T1000 (cell line): ENCODE measurements at regions not wholly inside any gene's neighbourhood (a gene's known extent, or its start where the extent isn't known, plus 50 kb on each side); places are given as distances from the start of the nearest gene placed in this dataset.

Source experiments
- DNase-seq: peaks from one replicate; lab custom pipeline; 2025; ENCODE audit warnings: mixed read lengths; lab: John Stamatoyannopoulos, UW

DNA sequence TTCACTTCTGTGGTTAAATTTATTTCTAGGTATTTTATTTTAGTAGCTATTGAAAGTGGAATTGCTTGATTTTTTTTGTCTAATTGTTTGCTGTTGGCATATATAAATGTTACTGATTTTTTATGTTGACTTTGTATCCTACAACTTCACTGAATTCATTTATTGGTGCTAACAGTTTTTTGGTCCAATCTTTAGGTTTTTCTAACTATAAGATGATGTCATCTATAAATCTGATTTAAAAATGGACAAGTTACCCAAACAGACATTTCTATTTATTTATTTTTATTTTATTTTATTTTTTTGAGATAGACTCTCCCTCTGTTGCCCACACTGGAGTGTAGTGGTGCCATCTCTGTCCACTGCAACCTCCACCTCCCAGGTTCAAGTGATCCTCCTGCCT, 162.3 kb downstream of the COX7C start:
- DNase-seq, result no peak

DNA sequence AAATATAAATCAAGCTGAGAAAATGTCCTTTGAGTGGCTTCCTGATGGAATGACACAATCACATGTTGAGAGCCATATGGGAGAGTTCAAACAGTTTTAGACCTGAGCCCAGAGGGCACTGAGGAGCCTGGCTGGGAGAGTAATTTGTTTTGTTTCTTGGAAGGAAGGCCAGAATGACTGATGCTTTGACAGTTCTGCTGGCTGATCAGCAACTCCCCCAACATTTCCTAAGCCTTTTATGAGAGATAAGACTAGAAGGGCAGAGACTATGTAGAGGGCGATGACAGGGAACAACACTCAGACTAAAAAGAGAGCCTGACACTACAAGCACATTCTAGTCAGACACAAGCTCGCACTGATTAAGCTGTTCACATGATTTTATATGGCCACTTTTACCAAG, 169.2 kb downstream of the COX7C start:
- no peak for DNase-seq

DNA sequence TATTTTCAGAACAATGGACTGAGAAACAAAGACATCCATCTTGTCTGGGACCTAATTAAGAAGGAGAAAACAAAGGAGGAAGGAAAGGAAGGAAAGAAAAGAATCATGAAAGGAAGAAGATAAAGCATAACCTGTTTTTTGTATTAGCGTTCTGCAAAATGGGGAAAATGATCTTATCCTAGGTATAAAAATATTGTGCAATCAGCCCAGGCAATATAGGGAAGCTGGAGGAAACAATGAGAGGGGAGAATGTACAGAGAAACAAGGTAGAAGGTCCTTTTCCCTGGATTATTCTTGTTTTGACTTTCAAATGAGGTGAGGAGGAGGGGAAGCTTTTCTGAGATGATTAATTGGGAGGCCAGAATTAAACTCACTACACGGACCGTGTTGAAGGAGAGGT, 177.9 kb downstream of the COX7C start:
- no peak for DNase-seq

DNA sequence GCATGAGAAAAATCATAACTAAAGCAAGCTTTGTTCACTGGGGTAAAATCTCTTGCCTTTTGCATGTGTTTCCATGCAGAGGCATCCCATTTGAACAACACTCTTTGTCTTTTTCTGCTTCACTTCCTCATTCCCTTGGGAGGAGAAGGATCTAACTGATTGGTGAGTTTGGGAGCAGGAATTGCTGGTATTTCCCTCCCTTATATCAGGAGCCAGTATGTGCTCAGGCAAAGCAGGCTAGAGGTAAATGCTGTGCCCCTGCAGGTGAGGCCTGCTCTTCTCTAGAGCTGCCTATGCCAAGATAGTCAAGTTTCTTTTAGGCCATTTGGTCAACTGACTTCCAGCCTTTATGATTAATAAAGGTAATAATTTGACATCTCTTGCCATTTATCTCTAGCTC, 179.9 kb downstream of the COX7C start:
- DNase-seq, result no peak

DNA sequence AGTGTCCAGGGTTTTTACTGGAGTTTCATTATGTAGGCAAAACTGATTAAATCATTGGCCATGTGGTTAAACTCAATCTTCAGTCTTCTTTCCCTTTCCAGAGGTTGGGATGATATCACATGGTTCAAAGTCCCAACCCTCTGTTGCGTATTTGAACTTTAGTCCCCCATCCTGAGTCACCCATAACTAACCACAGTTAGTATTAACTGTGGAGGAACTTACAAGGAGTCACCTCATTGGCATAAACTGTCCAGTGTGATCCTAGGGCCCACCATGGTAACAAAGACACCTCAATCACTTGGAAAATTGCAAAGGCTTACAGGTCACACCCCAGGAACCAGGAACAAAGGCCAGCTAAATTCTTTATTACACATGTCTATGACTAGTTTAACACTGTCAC, 188.5 kb downstream of the COX7C start:
- DNase-seq, result no peak

DNA sequence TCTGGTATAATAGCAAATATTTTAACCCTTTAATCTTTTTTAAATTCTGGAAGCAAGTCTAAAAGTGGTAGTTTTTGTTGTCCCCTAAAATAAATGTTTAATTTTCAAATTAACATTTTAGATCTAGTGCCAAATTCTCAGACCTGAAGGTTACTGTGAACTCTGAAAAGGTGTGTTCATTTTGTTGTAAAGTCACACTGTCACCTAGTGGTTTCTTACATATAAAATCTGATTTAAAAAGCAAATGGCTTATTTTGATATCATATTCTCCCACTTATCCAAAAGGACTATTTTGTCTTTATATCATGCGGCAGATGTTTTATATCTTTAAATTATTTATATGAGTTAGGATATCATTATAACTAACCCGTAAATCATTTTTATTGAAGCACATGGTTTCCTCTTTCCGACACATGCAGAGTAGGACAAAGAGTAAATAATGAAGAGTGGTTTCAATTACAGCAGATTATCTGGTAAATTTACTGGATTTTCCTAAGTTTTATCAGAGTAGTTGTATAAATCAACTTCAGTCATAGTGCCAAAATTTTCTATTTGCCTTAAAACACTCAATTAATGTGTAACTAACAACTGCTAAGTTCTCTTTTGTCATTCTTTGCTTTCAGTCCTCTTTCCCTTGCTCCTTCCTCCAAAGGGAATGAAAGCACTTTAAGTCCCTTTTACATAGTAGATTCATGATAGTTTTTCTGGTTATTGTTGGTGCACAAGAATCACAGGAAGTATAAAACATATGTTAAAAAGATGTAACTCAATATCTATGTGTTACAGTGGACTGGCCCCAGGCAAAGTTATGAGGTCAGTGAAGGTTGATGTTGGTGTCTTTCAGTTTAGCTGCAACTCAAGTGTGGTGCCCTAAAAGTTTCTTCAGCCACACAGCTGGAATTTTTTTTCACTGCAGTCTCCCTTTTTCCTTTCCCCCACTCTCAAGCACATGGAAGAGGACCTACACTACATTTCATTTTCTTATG, 189.6 kb downstream of the COX7C start:
- no peak for DNase-seq

DNA sequence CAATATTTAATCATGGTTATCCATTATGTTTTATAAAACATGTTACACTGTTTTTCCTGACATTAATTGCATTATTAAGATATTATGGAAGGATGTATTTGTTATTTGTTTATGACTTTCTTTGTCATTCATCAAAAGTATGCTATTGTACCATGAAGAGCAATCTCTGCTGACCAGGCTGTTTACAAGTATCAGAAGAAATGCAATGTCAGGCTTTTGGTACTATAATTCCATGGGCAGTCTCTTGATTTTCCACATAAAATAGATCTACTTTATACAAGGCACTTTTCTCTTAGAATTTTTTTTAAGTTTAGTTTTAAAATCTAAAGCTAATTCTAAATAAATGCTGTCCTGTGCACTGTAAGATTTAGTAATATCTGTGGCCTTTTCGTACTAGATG, 196.6 kb downstream of the COX7C start:
- no peak for DNase-seq

DNA sequence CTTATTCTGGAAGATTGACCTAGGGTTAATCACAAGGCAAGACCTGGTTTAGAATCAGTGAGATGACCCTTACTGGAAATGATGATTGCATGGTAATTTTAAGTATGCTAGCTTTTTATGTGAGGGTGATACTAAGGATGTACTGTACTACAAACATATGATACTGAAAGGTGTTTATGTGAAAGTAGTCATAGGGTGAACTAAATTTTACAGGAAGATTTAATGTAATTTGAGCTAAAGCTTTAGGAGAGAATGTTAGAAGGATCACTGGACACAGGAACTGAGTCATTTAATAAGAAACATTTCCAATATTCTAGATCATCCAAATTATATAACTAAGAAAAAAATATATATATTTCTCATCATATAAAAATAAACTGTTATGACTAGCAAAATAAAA, 197.2 kb downstream of the COX7C start:
- DNase-seq, result no peak

DNA sequence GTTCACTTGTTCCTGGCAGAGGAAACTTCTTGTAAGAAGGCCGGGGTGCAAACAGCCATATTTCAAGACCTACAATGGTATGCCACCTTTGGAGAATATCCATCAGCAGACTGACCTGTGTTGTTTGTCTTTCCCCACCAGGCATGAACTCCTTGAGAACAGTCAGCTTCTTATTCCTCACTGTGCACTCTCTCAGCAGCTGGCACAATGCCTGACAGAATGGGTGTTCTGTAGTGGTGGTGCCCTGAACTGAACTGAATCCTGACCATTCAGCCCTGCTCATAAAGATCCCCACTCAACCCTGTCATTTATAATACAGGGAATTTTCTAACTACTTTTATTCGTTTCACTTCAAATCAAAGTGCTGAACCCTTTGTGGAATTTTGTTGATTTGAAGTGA, 206.9 kb downstream of the COX7C start:
- DNase-seq, result no peak

DNA sequence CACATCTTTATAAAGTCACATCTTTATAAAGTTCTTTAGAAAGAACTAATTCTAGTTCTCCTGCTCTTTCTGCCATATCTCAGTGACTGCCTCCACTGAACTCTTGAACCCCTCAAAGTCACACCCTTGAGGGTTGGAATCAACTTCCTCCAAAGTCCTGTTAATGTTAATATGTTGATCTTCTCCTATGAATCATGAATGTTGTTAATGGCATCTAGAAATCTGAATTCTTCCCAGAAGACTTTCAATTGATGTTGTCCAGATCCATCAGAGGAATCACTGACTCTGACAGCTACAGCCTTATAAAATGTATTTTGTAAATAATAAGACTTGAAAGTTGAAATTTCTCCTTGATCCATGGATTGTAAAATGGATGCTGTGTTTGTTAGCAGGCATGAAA, 213.4 kb downstream of the COX7C start:
- no peak for DNase-seq

DNA sequence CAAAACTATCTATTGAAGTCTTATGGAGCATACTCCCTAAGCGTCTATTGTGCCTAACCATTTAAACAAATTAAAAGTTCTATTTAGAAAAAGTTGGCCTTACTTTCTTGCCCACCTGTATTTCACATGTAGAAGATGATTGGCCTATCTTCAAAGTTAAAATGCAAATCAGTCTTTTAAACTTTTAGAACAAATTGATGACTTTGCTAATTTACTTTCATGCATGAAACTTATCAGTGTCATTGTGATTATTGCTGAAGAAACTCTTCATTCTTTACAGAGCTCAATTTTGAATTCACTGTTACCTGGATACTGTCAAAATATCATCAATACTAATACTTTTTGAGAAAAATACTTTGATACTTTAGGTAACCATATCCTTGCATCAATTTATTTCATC, 216.1 kb downstream of the COX7C start:
- no peak for DNase-seq

DNA sequence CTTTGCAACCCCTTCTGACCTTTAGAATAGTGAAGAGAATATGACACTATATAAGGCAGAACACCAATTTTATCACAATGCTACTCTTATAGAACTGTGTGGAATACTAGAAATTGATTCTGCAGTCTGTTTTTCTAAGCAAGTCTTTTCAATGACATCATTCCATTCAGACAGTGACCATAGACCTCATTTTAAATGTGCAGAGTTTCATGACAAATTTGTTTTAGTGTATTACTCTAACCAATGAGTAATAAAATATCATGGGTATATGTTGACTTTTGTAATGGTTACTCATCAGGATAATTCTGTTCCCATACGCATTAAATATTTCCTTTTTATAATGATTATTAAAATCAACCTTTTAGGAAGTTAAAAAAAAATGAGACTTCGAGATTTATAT, 219.9 kb downstream of the COX7C start:
- no peak for DNase-seq

DNA sequence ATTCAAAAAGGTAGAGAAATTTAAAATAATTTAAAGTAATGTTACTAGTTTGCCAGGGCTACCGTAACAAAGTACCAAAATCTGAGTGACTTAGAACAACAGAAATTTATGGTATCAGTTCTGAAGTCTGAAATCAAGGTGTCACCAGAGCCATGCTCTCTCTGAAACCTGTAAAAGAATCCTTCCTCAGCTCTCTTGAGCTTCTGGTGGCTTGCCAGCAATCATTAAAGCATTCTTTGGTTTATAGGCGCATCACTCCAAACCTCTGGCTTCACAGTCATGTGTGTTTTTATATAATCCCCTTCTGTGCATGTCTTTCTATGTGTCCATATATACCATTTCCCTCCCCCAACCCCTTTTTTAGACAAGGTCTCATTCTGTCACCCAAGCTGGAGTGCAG, 220.3 kb downstream of the COX7C start:
- no peak for DNase-seq

DNA sequence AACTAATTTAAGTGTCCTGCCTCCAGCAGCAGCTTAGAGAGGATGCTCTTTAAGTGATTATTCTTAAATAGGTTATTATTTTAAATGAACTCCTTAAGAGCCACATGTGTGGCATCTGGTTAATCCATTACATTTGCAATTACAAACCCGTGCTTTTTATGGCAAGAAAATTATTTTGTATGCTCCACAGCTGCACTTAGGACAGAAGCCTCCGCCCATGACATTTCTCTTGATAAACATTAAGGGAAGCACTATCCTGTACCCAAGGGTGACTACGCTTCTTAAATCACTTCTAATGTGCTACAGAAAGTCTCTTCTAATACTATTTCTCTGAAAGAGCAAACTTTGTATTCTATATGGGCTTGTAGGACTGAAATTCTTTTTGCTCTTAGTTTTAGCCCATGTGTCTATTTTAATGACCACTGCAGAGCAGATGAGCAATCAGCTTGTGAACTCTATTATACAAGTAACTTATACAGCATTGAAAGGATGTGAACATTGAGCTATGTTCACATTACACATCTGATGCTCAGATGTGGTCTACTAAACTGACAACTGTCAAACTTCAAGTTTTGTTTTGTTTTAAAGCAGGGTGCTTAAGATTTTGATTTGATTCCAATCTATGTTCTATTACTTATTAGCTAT, 223.4 kb downstream of the COX7C start:
- no peak for DNase-seq

DNA sequence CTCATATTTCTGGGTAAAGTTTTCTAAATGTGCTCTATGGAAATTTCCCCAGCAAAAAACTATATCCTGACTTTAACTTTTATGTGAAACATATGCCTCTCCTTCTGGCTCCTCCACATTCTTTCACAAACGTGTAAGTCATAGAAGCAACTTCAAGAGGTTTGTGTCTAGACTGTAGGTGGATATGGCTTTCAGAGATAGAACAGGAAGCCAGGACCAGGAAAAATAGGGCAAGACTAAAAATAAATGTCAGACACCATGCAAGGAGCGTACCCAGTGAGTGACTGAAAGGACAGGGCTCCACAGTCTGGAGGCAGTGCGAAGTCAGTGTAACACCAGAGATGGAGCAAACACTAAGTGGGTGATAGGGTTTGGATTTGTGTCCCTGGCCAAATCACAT, 240.7 kb downstream of the COX7C start:
- DNase-seq, result no peak

DNA sequence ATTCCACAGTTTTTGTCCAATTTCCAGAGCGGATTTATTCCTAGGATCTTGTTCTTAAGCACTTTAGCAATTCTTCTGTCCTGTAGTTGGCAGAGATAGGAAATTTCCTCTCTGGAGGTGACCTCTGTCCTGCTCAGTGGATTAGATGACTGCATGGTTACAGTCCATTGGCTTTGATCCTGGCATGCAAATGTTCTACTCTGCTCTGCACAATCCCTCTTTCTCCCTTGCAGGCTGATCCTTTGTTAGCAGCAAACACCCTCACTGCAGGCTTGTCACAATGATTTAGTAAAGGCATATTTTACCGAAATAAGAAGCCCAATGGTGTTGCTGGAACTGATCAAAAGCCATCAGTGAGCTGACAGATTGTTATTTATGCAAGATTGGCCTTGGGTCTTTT, 243.8 kb downstream of the COX7C start:
- DNase-seq, result no peak

DNA sequence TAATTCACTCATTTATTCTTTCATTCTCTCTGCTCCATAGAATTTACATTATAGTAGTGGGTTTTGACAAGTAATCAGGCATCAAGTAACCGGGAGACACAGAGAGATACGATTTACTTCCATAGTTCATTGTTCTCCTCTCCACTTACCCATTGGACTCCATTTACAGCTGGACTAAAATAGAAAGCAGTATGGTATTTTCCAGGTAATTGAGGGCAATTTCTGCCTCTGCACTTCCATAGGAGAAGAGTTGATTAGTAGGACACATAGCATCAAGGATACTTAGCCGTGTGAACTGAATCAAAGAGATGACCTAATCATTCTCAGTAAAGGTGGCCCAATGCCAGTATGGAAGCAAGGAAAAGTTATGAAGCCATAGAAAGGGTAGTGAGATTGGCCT, 244.4 kb downstream of the COX7C start:
- DNase-seq, result no peak

DNA sequence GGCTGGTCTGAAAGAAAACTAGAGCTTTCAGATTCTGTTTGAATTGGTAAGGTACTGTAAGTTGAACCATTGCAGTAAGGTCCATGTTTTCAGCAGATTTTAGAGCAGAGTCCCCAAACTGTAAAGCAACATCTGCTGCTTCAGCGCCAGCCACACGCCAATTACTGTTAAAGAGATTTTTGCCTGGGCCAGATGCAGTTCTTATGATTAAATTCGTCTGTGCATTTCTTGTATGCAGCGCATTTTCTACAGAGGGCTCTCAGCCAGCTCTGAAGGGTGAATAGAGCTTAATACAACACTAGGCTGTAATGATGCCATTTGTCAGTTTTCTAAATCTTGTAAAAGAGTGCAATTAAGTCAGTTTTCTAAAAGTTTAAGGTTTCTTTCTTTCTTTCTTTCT, 246.3 kb downstream of the COX7C start:
- no peak for DNase-seq

DNA sequence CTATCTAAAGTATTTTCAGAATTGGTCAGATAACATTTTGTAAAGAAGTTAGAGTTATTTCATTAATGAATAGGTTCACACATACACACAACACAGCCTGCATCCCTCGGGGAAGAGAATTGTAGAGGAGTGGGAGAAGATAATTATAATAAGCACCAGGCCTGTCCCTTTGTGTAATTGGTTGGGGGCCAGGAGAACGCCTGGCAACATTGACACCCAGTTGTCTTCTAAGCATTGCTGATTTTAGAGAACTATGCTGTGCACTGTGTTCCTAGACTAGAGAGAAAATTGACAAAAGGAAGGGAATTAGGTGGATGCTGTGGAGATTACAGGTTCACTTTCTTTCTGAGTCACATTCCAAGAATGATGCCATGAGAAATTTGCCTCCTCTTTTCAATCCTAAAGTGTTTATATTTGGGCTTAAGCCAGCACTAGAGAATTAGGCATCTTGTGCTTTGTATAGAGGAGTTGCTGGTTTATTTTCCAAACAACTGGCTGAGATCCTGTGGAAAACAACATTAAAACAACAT, 247.6 kb downstream of the COX7C start:
- DNase-seq, result no peak

DNA sequence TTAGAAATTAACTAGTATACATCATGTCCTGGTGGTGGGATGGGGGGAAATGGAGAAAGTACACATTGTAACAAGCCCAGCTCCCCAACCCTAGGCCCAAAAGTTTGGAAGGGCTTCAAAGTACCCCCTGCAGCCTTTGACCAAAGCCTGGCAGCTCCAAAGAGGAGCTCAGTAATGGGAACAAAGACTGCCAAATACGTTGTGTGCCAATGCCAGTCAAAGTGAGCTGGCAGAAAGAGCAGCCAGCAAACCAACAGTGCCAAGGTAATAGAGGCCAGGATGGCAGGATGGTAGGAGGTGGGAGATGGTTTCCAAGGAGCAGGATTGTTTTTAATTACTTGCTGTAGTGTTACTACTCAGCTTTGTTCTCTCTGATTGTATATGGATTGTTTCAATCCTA, 248.3 kb downstream of the COX7C start:
- no peak for DNase-seq

DNA sequence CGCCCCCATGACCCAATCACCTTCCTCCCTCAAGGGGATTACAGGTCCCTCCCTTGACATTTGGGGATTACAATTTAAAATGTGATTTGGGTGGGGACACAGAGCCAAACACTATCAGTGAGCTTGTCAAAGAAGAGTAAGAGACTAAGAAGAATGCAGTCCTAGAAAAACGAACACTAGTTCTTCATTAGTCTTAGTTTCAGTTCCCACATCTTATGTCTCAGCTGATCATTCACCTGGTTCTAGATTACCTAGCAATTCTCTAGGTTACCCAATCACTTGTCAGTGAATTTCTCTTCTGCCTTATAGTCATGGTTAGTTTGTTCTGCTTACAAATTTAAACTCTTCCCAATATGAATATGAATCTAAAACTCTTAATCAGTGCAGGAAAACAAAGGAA, 251.5 kb downstream of the COX7C start:
- no peak for DNase-seq

DNA sequence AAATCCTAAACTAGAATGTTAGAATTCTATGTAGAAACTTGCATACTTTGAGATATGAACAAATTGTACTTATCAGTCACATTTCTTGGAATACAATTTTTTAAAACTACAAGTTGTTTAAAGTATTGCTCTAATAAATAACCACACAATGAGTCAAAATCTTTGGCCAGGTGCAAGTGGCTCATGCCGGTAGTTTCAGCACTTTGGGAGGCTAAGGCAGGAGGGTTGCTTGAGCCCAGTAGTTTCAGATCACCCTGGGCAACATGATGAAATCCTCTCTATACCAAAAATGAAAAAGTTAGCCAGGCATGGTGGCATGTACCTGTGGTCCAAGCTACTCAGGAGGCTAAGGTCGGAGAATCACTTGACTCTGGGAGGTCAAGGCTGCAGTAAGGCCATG, 257.8 kb downstream of the COX7C start:
- no peak for DNase-seq

DNA sequence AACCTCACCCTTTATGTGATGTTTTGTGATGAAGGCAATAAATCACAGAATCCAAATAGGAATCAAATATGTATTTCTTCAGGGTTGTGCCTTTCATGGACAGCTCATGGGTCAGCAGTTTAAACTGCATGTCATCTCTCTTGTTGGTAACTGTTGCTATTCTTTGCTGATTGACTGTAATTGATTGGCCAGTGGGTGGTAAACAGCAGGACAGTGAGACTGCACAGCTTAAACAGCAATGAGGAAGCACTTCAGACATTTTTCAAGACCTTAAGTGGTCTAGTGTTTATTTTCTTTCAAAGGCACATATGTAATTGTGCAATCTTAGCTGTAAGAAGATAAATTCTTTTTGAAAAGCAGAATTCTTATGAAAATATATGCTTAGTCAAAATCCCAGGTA, 260.5 kb downstream of the COX7C start:
- DNase-seq, result no peak
